PFSK-1 (cell line): ENCODE measurements at regions not wholly inside any gene's neighbourhood (a gene's known extent, or its start where the extent isn't known, plus 50 kb on each side); places are given as distances from the start of the nearest gene placed in this dataset.

Experiments
- POLR2AphosphoS5 ChIP-seq: IDR thresholded peaks from 2 replicates; pipeline ENCODE4 v1.6.1; 2012; ENCODE audit warnings: low read depth, mild to moderate bottlenecking, control low read depth, low read length, moderate library complexity
- REST ChIP-seq, 2 experiments: IDR thresholded peaks; 2 replicates each; pipeline versions ENCODE4 v1.6.1 to v1.8.0; 2011 to 2012; ENCODE audit warnings: low read depth in 2 of 2, low read length in 2 of 2, control low read depth in 1 of 2, inconsistent platforms in 1 of 2, mild to moderate bottlenecking in 1 of 2, moderate library complexity in 1 of 2; ENCODE audit not compliant: insufficient read depth in 1 of 2

- no peak for TF ChIP-seq REST (IDR thresholded peaks at IDR 0.05; ENCODE audit: insufficient read depth in 1 of 2, low read depth in 2 of 2, low read length in 2 of 2)
- no peak for TF ChIP-seq POLR2AphosphoS5
Measured at GRCh38 chr2:145049475-145049874, 529.6 kb upstream of the ZEB2 start.
